ENCODE measurements at regions not wholly inside any gene's neighbourhood (a gene's known extent, or its start where the extent isn't known, plus 50 kb on each side); places are given as distances from the start of the nearest gene placed in this dataset.

DNA sequence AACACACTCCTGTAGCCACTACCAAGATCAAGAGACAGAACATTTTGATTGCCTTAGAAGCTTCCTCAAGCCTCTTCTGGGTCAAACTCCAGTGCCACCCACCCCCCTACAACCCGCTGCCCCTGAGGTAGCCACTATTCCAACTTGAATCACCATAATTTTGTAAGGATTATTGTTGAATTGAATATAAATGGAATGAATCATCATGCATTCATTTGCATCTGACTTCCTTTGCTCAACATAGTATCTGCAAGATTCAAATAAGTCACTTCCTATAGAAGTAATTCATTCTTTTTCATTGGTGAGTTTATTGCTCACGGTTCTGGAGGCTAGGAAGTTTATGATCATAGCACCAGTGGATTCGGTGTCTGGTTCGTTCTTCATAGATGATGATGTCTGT lies 364.2 kb downstream of the SLITRK2 start:
- TF ChIP-seq, protein P1, sequence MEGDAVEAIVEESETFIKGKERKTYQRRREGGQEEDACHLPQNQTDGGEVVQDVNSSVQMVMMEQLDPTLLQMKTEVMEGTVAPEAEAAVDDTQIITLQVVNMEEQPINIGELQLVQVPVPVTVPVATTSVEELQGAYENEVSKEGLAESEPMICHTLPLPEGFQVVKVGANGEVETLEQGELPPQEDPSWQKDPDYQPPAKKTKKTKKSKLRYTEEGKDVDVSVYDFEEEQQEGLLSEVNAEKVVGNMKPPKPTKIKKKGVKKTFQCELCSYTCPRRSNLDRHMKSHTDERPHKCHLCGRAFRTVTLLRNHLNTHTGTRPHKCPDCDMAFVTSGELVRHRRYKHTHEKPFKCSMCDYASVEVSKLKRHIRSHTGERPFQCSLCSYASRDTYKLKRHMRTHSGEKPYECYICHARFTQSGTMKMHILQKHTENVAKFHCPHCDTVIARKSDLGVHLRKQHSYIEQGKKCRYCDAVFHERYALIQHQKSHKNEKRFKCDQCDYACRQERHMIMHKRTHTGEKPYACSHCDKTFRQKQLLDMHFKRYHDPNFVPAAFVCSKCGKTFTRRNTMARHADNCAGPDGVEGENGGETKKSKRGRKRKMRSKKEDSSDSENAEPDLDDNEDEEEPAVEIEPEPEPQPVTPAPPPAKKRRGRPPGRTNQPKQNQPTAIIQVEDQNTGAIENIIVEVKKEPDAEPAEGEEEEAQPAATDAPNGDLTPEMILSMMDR (conservative IDR thresholded peaks at IDR 0.05; ENCODE audit: low read length) = no peak
- no peak for TF ChIP-seq EZH2phosphoT487 (IDR thresholded peaks at IDR 0.05; ENCODE audit: borderline replicate concordance)
